ENCODE measurements at regions not wholly inside any gene's neighbourhood (a gene's known extent, or its start where the extent isn't known, plus 50 kb on each side); places are given as distances from the start of the nearest gene placed in this dataset.

DNA sequence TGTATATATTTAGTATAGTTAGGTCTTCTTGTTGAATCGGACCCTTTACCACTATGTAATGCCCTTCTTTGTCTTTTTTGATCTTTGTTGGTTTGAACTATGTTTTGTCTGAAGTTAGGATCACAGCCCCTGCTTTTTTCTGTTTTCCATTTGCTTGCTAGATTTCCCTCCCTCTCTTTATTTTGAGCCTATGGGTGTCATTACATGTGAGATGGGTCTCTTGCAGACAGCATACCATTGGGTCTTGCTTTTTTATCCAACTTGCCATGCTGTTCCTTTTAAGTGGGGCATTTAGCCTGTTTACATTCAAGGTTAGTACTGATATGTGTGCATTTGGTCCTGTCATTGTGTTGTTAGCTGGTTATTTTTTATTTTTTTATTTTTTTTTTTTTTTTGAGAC is 224.6 kb downstream of the INSC start (continued):
- TF ChIP-seq SETDB1 (IDR thresholded peaks at IDR 0.05; ENCODE audit: low read length), result no peak

DNA sequence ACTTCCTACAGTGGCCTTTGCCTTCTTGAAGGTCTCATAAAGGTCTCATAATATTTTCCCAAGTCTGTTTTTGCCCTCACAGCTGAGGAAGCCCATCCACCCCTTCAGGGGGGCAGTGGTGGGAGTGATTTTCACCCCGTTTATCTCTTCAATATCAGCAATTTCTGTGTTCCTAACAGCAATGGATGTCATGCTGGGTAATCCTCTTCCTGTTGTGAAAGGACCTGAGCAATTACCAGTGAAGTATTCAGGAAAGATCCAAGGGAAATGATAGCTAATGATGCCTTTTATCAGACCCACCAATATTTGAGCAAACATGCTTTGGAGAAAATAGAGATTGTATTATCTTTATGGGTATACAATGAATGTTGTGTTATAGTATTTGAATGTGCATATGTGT is 226.9 kb downstream of the INSC start:
- H3K9me3 ChIP-seq (replicated peaks; ENCODE audit: control insufficient read depth, insufficient read depth, low read depth, low read length), result no peaks in the 10 kb centered on the region
- ATAC-seq, result no peak
- no peak overlapping the region for H3K4me2 ChIP-seq (ENCODE audit: insufficient read depth, low read length)
- H3K27ac ChIP-seq (ENCODE audit: extremely low read depth, low read depth, low read length), result no peak overlapping the region
- no peaks in the 10 kb centered on the region for H3K27me3 ChIP-seq (ENCODE audit: control insufficient read depth in 2 of 2, insufficient read depth in 2 of 2, low read length in 2 of 2)
- no peaks in the 10 kb centered on the region for H3K36me3 ChIP-seq (ENCODE audit: control insufficient read depth, insufficient read depth, low read length)
- DNase-seq (ENCODE audit: extremely low read depth in 1 of 4, low spot score in 3 of 4), result no peak
- no peaks in the 10 kb centered on the region for H3K4me1 ChIP-seq (replicated peaks in 1 of 2; ENCODE audit: control insufficient read depth in 2 of 2, insufficient read depth in 2 of 2, low read length in 2 of 2)
- no peaks in the 10 kb centered on the region for H3K9me1 ChIP-seq (ENCODE audit: control insufficient read depth, insufficient read depth, low read length)
- no peak overlapping the region for H2AFZ ChIP-seq (ENCODE audit: low read depth, low read length)
- no peak for FAIRE-seq
- in situ Hi-C loops (cut with MboI), result no loop called here
- POLR2A ChIA-PET, result no interaction called here
- no peak overlapping the region for H3K4me3 ChIP-seq
- H3K79me2 ChIP-seq (ENCODE audit: control insufficient read depth, insufficient read depth, low read length), result no peaks in the 10 kb centered on the region
- intact Hi-C loops (cut with micrococcal nuclease), result no loop called here
- BruUV-seq (replicated peaks), result no TSS peak
- WGBS (ENCODE audit: insufficient coverage, low coverage, missing lambda C conversion rate), result 0% methylated on average over 1 of the region's 1 CpG
- H4K20me1 ChIP-seq (replicated peaks; ENCODE audit: control insufficient read depth, insufficient read depth, low read length), result no peaks in the 10 kb centered on the region
- no peak overlapping the region for H3K9ac ChIP-seq (ENCODE audit: insufficient read depth in 1 of 2, low read depth in 2 of 2, low read length in 2 of 2)
- CTCF ChIA-PET (ENCODE audit: low intra/inter-chr PET ratio), result no interaction called here
- no peak for TF ChIP-seq SMAD2 (IDR thresholded peaks at IDR 0.05; ENCODE audit: low read depth, low read length)
- no peak for TF ChIP-seq ESRRA (IDR thresholded peaks at IDR 0.05; ENCODE audit: borderline replicate concordance, low read depth)
- TF ChIP-seq, protein P1, sequence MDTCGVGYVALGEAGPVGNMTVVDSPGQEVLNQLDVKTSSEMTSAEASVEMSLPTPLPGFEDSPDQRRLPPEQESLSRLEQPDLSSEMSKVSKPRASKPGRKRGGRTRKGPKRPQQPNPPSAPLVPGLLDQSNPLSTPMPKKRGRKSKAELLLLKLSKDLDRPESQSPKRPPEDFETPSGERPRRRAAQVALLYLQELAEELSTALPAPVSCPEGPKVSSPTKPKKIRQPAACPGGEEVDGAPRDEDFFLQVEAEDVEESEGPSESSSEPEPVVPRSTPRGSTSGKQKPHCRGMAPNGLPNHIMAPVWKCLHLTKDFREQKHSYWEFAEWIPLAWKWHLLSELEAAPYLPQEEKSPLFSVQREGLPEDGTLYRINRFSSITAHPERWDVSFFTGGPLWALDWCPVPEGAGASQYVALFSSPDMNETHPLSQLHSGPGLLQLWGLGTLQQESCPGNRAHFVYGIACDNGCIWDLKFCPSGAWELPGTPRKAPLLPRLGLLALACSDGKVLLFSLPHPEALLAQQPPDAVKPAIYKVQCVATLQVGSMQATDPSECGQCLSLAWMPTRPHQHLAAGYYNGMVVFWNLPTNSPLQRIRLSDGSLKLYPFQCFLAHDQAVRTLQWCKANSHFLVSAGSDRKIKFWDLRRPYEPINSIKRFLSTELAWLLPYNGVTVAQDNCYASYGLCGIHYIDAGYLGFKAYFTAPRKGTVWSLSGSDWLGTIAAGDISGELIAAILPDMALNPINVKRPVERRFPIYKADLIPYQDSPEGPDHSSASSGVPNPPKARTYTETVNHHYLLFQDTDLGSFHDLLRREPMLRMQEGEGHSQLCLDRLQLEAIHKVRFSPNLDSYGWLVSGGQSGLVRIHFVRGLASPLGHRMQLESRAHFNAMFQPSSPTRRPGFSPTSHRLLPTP (IDR thresholded peaks at IDR 0.05; ENCODE audit: borderline replicate concordance, extremely low read depth, insufficient read length), result no peak
- no peak for TF ChIP-seq STAT5A (IDR thresholded peaks at IDR 0.05; ENCODE audit: borderline replicate concordance, low read length)
- no peak for TF ChIP-seq ZNF76 (CRISPR knock-in tag; IDR thresholded peaks at IDR 0.05; ENCODE audit: borderline replicate concordance)
- no peak for TF ChIP-seq ZNF143 (CRISPR knock-in tag; IDR thresholded peaks at IDR 0.05)
- no peak for TF ChIP-seq ZNF282 (CRISPR knock-in tag; IDR thresholded peaks at IDR 0.05)
- TF ChIP-seq, protein P2, sequence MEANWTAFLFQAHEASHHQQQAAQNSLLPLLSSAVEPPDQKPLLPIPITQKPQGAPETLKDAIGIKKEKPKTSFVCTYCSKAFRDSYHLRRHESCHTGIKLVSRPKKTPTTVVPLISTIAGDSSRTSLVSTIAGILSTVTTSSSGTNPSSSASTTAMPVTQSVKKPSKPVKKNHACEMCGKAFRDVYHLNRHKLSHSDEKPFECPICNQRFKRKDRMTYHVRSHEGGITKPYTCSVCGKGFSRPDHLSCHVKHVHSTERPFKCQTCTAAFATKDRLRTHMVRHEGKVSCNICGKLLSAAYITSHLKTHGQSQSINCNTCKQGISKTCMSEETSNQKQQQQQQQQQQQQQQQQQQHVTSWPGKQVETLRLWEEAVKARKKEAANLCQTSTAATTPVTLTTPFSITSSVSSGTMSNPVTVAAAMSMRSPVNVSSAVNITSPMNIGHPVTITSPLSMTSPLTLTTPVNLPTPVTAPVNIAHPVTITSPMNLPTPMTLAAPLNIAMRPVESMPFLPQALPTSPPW (CRISPR knock-in tag; IDR thresholded peaks at IDR 0.05), result no peak
- TF ChIP-seq, protein P3, sequence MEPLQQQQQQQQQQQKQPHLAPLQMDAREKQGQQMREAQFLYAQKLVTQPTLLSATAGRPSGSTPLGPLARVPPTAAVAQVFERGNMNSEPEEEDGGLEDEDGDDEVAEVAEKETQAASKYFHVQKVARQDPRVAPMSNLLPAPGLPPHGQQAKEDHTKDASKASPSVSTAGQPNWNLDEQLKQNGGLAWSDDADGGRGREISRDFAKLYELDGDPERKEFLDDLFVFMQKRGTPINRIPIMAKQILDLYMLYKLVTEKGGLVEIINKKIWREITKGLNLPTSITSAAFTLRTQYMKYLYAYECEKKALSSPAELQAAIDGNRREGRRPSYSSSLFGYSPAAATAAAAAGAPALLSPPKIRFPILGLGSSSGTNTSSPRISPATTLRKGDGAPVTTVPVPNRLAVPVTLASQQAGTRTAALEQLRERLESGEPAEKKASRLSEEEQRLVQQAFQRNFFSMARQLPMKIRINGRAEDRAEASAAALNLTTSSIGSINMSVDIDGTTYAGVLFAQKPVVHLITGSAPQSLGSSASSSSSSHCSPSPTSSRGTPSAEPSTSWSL (CRISPR knock-in tag; IDR thresholded peaks at IDR 0.05; ENCODE audit: borderline replicate concordance), result no peak
- TF ChIP-seq HDAC2 (IDR thresholded peaks at IDR 0.05), result no peak
- TF ChIP-seq, protein P4, sequence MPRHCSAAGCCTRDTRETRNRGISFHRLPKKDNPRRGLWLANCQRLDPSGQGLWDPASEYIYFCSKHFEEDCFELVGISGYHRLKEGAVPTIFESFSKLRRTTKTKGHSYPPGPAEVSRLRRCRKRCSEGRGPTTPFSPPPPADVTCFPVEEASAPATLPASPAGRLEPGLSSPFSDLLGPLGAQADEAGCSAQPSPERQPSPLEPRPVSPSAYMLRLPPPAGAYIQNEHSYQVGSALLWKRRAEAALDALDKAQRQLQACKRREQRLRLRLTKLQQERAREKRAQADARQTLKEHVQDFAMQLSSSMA (CRISPR knock-in tag; IDR thresholded peaks at IDR 0.05), result no peak
- TF ChIP-seq SAFB (IDR thresholded peaks at IDR 0.05; ENCODE audit: borderline replicate concordance, low read depth, low read length), result no peak
- no peak for TF ChIP-seq HNRNPL (IDR thresholded peaks at IDR 0.05; ENCODE audit: low read depth, low read length)
- TF ChIP-seq, protein P5, sequence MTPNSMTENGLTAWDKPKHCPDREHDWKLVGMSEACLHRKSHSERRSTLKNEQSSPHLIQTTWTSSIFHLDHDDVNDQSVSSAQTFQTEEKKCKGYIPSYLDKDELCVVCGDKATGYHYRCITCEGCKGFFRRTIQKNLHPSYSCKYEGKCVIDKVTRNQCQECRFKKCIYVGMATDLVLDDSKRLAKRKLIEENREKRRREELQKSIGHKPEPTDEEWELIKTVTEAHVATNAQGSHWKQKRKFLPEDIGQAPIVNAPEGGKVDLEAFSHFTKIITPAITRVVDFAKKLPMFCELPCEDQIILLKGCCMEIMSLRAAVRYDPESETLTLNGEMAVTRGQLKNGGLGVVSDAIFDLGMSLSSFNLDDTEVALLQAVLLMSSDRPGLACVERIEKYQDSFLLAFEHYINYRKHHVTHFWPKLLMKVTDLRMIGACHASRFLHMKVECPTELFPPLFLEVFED (CRISPR knock-in tag; conservative IDR thresholded peaks at IDR 0.05), result no peak
